Kidney (tissue), 13 donors: ENCODE measurements at regions not wholly inside any gene's neighbourhood (a gene's known extent, or its start where the extent isn't known, plus 50 kb on each side); places are given as distances from the start of the nearest gene placed in this dataset.
"Not testable (repeated sequence)": the region's sequence is repeated elsewhere in the genome, so short reads cannot be mapped to it uniquely, and the experiment has no call there.

Source experiments
- DNase-seq, 5 donors: peaks; one replicate each; pipeline ENCODE4 v3.0.0-alpha.2; 2013 to 2020
- FAIRE-seq: peaks from 2 replicates; lab custom pipeline; 2012; peaks lifted over from hg19 to GRCh38; lab: Jason Lieb, UNC
- H3K27ac ChIP-seq, 2 donors: one replicate each; pipeline ENCODE4 v1.7.0; 2013; ENCODE audit warnings: low read depth in 2 of 2, low read length in 2 of 2, inconsistent platforms in 1 of 2
- H3K27me3 ChIP-seq: one replicate; pipeline ENCODE4 v1.7.1; 2013; ENCODE audit warnings: low read length, inconsistent platforms; ENCODE audit not compliant: control insufficient read depth, insufficient read depth
- H3K36me3 ChIP-seq, 3 donors: one replicate each; pipeline versions ENCODE4 v1.7.0 to v1.7.1; 2013; ENCODE audit warnings: low read length in 3 of 3, control low read depth in 1 of 3, inconsistent platforms in 1 of 3; ENCODE audit not compliant: insufficient read depth in 3 of 3, control insufficient read depth in 2 of 3
- H3K4me1 ChIP-seq, 3 donors: one replicate each; pipeline versions ENCODE4 v1.7.0 to v1.7.1; 2013; ENCODE audit warnings: low read length in 3 of 3, inconsistent platforms in 1 of 3, low read depth in 1 of 3; ENCODE audit not compliant: control insufficient read depth in 2 of 3, insufficient read depth in 2 of 3
- H3K4me3 ChIP-seq, 3 donors: one replicate each; pipeline versions ENCODE4 v1.7.0 to v1.8.1; 2013; ENCODE audit warnings: low read length in 3 of 3, control low read depth in 1 of 3, inconsistent platforms in 1 of 3
- H3K9ac ChIP-seq, 3 donors: one replicate each; pipeline versions ENCODE4 v1.7.0 to v1.7.1; 2013; ENCODE audit warnings: low read length in 3 of 3, control low read depth in 1 of 3, inconsistent platforms in 1 of 3
- H3K9me3 ChIP-seq, 3 donors: one replicate each; pipeline versions ENCODE4 v1.7.0 to v1.7.1; 2013; ENCODE audit warnings: low read length in 3 of 3, control low read depth in 1 of 3, inconsistent platforms in 1 of 3; ENCODE audit not compliant: control insufficient read depth in 2 of 3, insufficient read depth in 1 of 3
- intact Hi-C: fragments of 100-400 bp; cut with DNase I; formaldehyde crosslinking; loops from one replicate; pipeline ENCODE4 v1.11.1; 2022
- TF ChIP-seq, protein P1 (sequence below): IDR thresholded peaks from 3 replicates; pipeline ENCODE4 v1.5.1; 2012; ENCODE audit warnings: mild to moderate bottlenecking, moderate library complexity, borderline replicate concordance; ENCODE audit not compliant: insufficient read depth; ENCODE audit errors: extremely low read depth
- donor health status: control.
- donor health status: control.
- donor health status: control.
- donor health status: control.
- donor health status: control.
- donor health status: DM: yes; HTN: yes; CAD: no.
- donor health status: Normal renal cell carcinoma (clear cell type).

DNA sequence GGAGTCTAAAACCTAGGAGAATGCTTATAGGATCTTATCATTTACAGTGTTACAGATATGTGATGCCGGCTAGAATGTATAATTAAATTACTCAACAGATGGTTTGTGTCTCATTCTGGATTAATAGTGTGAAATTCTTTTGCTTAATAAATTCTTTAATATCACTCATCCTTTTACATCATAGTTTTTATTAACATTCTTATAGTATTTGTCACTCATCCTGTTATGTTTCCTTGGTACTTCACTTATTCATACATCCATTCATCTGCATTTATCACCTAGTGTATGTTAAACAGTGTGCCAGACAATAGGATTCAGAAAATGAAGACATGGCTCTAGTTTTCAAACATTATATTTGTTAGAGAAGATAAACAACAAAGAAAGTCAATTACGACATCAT lies 468.7 kb downstream of the FRK start:
- FAIRE-seq: no peak
- intact Hi-C loops: no loop called here
- no peak overlapping the region for H3K27ac ChIP-seq

DNA sequence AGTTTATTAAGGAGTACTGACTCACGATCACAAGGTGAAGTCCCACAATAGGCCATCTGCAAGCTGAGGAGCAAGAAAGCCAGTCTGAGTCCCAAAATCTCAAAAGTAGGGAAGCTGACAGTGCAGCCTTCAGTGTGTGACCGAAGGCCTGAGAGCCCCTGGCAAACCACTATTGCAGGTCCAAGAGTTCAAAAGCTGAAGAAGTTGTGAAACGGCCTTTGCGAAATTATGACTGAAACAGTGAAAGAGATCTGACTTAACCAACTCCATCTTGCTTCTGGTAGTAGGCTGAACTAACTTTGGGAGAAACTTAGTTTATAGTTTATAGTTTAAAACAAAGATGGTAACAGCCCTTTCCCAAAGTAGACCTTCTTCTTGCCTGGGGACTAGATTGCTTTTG lies 471.6 kb downstream of the FRK start:
- FAIRE-seq, DNase-seq, H3K4me3 ChIP-seq, intact Hi-C loops, H3K36me3 ChIP-seq, H3K27me3 ChIP-seq, H3K4me1 ChIP-seq, H3K27ac ChIP-seq, H3K9me3 ChIP-seq, H3K9ac ChIP-seq: not testable (repeated sequence)

More for the DNA sequence above, 468.7 kb downstream of the FRK start:
- no peaks in the 10 kb centered on the region for H3K36me3 ChIP-seq
- TF ChIP-seq, protein P1, sequence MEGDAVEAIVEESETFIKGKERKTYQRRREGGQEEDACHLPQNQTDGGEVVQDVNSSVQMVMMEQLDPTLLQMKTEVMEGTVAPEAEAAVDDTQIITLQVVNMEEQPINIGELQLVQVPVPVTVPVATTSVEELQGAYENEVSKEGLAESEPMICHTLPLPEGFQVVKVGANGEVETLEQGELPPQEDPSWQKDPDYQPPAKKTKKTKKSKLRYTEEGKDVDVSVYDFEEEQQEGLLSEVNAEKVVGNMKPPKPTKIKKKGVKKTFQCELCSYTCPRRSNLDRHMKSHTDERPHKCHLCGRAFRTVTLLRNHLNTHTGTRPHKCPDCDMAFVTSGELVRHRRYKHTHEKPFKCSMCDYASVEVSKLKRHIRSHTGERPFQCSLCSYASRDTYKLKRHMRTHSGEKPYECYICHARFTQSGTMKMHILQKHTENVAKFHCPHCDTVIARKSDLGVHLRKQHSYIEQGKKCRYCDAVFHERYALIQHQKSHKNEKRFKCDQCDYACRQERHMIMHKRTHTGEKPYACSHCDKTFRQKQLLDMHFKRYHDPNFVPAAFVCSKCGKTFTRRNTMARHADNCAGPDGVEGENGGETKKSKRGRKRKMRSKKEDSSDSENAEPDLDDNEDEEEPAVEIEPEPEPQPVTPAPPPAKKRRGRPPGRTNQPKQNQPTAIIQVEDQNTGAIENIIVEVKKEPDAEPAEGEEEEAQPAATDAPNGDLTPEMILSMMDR: no peak
- no peaks in the 10 kb centered on the region for H3K27me3 ChIP-seq
- H3K4me3 ChIP-seq: no peak overlapping the region
- no peak for DNase-seq
- H3K4me1 ChIP-seq: no peaks in the 10 kb centered on the region
- H3K9ac ChIP-seq: no peak overlapping the region
- H3K9me3 ChIP-seq: no peaks in the 10 kb centered on the region

DNA sequence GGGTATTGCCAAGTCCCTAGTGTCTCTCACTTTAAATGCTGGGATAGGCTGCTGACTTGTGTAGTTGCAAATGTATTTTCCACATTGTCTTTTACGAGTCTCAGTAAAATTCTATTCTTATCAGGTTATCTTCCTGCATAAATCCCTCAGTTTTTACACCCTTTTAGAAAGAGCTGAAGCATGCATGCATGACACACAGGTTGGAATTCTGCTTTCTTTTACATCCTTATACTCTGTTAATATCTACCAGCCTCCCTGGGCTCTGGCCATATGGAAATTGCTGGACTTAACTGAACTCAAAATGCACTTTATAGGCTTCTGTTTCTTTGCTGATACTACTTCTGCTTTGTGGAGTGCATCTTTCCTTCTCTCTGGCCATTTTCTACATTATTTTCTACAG lies 477.4 kb downstream of the FRK start:
- H3K4me3 ChIP-seq: no peak overlapping the region
- no peaks in the 10 kb centered on the region for H3K9me3 ChIP-seq
- peak in 2 of 5 donors; percentile 21 to 32 for DNase-seq
- no peak for FAIRE-seq
- intact Hi-C loops: no loop called here
- H3K27me3 ChIP-seq: no peaks in the 10 kb centered on the region
- TF ChIP-seq, protein P1: no peak
- H3K4me1 ChIP-seq: no peaks in the 10 kb centered on the region
- H3K9ac ChIP-seq: no peak overlapping the region
- H3K36me3 ChIP-seq: no peaks in the 10 kb centered on the region
- H3K27ac ChIP-seq: no peak overlapping the region

DNA sequence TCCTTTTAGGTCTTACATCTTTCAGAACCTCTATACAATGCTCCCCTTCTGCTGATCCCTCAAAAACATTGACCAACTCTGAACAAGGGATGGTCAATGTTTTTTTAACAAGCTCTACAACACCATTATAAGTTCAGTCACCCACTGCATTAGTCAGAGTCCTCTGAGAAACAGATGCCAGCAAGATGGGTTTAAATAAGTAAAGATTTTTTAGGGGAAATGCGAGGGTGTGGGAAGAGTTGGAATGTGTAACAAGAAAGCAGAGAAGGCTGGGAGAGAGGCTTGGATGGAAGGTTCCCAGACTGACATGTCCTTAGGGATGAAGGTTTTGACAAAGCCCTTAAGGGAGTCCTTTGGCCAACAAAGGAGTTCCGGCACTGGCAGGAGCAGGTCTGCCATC lies 478.3 kb downstream of the FRK start:
- Histone ChIP-seq H3K9ac (no peak overlapping the region), H3K9me3 (no peaks in the 10 kb centered on the region), H3K27me3 (no peaks in the 10 kb centered on the region), H3K4me3 (no peak overlapping the region), H3K27ac (no peak overlapping the region), H3K36me3 (no peaks in the 10 kb centered on the region), H3K4me1 (no peaks in the 10 kb centered on the region)
- no peak for DNase-seq
- intact Hi-C loops: no loop called here
- FAIRE-seq: no peak
- TF ChIP-seq, protein P1: no peak

DNA sequence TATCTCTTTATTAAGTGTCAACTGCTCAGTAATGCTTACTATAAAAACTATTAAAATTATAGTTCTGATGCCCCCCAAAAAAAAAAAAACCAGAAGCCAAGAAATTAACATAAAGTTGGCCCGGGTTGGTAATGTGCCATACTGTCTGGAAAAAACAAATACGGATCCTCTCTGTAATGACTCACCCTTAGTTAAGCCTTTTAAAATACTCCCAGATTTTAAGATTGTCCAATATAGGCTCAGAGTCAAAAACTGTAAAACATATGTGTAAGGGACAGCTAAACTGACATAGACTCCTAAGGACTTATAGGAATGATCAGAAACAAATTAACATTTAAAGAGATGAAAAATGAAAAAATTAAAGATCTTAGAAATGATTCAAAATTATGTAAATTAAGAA lies 481.1 kb downstream of the FRK start:
- H3K9me3 ChIP-seq, H3K36me3 ChIP-seq, H3K27me3 ChIP-seq, H3K4me3 ChIP-seq, intact Hi-C loops, H3K4me1 ChIP-seq, H3K9ac ChIP-seq, H3K27ac ChIP-seq, DNase-seq: not testable (repeated sequence)
- FAIRE-seq: peak; percentile 41
